GM18511 (cell line): ENCODE measurements at regions not wholly inside any gene's neighbourhood (a gene's known extent, or its start where the extent isn't known, plus 50 kb on each side); places are given as distances from the start of the nearest gene placed in this dataset.
"Not testable (repeated sequence)": the region's sequence is repeated elsewhere in the genome, so short reads cannot be mapped to it uniquely, and the experiment has no call there.

Source experiments
- ATAC-seq: cut with Tn5 transposase; IDR thresholded peaks from one replicate; pipeline ENCODE4 v1.9.1; 2021; ENCODE audit warnings: mild to moderate bottlenecking, moderate library complexity; ENCODE audit not compliant: unreplicated experiment

DNA sequence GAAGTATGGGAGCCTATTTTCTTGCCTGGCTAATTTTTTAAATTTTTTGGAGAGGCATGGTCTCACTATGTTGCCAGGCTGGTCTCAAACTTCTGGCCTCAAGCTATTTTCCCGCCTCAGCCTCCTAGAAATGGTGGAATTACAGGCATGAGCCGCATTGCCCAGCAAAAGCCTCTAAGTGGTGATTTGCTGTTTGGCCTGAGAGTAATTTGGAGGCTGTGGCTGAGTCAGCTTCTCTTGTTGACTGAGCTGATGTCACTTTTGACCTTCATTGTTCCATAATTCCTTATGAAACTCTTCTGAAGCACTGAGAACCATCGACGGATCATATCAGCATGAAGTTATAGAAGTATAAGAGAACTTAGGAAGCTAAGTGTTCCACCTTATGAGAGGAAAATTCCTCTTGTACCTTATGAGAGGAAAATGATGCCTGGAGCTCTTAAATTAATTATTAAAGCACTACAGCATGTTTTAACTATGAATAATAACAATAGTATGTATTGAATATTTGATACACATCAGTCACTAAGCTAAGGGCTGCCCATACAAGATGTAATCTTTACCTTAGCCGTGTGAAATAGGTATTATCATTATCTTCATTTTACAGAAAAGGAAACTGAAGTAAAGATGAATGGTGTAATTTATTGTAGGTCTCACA, 220.8 kb upstream of the MON1B start:
- no peak for ATAC-seq

DNA sequence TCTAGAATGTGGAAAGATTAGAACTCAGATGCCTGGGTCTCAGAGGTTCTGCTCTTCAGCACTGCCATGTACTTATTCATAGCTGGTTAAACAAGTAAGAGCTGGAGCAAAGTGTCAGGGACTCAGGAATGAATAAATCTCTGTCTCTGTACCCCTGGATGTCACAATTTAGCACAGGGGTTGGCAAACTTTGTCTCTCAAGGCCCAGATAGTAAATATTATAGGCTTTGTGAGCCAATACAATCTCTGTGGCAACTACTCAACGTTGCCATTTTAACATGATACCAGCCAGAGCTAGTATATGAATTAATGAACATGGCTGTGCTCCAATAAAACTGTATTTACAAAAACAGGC, 220.3 kb upstream of the MON1B start:
- no peak for ATAC-seq

DNA sequence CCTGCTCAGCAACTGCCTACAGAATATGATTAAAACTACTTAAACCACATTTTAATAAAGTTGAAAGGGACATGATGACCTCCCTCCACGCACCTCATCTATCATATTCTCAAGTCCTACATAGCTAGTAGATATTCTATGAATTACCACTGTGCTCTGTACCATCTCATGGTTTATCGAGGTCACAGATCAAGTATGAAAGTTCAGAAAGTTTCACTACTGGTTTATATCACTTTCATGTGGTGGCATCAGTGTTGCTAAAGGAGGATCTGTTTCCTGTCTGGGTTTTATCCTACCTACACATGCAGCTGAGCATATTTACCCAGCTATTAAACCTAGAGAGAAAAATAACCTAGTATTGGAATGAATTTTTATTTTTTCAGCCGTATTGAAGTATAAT, 214.9 kb upstream of the MON1B start:
- peak; percentile 94 for ATAC-seq

DNA sequence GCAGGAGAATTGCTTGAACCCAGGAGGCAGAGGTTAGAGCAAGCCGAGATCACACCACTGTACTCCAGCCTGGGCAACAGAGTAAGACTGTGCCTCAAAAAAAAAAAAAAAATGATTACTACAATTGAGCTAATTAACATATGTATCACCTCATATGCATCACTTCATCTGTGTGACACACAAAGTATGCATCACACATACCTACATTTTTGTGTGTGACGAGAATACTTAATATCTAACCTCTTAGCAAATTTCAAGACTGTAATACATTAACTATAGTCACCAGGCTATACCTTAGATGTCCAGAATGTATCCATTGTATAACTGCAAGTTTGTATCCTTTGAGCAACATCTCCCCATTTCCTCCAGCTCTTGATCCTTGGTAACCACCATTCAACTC, 214.2 kb upstream of the MON1B start:
- no peak for ATAC-seq

DNA sequence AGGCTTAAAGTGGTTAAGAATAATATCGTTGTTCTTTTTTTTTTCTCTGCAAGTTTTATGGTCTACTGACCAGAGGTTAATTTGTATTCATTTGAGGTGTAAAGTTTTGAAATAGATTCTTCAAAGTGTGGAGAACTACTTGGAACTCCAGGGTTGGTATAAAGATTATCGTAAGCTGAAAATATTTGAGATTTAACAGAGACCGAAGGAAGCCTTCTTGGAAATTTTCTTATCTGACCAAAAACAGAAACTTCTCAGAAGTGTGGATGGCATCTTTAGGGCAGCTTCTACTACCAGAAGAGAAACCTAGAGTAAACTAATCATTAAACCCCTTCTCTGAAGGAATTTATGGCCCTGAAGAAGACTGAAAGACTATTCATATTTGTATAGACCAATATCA, 206.8 kb upstream of the MON1B start:
- ATAC-seq = no peak

DNA sequence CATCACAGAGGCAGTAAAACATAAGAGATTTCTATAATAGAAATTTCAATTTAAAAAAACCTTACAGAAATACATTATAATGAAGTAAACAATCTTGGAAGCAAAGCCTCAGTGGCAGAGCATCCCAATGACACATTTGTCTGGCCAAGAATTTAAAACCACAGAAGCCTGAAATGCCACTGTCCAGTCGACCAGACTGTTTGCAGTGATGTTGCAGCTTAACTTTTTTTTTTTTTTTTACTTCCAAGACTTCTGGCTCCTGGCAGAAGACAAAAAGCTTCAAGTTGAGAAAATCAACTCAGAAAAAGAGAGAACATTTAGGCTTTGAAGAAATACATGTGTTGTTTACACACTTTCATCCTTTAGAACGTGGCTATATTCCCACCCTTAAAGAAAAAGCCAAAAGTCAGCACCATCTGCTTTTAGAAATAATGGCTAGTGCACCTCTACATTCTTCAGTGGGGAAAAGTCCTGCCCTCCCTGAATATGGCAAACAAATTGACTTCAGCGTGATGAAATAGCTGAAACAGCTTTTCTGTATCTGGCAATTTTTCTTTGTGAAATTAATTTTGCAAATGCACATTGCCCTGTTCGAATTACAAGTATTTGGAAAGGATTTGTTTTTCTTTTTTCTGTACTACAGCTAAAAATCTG, 205.5 kb upstream of the MON1B start:
- no peak for ATAC-seq

DNA sequence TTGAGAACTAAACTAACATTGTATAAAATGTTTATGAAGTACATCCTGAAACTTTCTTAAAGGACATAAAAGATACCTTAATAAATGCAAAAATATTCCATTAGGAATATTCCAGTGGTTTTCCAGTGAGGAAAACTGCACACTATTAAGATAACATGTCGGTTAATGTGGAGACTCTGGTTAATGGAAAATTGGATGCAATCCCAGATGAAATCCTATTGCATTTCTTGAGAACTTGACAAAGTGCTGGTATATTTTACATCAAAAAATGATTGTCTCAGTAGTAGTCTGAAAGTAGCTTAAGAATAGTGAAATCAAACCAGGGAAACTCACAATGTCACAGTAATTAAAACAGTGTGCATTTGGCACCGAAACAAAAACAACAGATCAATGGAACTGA, 202.5 kb upstream of the MON1B start:
- ATAC-seq = no peak

DNA sequence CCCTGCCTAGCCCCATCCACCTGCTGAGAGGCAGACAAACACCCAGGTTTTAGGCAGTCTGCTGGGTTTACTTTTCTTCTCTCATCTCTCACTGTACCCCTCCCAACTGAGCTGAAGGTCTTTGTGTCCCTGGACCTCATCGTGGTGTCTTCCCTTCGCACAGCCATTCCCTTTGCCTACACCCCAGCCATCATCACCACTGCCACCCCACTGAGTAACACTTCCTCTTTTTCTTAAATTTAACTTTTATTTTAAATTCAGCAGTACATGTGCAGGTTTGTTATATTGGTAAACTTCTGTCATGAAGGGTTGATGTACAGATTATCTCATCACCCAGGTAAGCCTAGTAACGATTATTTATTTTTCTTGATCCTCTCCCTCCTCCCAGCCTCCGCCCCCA, 188.3 kb upstream of the MON1B start:
- no peak for ATAC-seq

DNA sequence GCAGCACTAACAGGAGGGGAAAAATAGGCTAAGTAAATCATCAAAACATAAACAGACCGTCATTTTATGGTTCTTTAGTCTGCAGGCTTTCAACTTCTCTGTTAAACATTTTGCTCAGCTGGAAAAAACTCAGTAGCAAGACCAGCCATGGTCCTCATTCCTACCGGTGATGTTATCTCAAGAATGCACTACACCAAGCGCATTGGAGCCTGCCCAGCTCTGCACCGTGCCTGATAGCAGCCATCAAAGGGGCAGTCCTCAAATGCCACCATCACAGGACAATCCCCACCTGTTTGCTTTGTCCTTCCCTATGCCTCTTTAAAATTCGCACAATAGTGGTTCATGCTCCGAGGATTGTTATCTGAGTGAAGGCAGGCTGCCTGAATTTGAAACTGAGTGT, 181.5 kb upstream of the MON1B start:
- no peak for ATAC-seq

DNA sequence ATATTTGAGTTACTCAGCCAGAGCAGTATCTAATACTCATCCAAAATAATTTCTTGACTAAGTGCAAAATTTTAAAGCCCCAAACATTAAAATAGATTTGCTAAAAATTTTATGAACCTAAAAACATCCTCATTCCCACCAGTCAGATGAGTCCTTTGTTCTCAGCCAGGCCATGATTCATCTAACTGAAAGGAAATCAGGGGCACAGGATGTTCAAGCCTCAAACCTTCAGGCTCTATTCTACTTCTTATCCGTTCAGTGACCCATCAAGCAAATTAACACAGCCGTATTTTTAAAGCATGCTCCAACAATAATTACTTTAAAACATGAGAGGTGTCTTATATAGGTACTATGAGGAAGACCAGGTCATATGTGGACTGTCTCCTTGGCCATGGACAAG, 176.5 kb upstream of the MON1B start:
- ATAC-seq = no peak

DNA sequence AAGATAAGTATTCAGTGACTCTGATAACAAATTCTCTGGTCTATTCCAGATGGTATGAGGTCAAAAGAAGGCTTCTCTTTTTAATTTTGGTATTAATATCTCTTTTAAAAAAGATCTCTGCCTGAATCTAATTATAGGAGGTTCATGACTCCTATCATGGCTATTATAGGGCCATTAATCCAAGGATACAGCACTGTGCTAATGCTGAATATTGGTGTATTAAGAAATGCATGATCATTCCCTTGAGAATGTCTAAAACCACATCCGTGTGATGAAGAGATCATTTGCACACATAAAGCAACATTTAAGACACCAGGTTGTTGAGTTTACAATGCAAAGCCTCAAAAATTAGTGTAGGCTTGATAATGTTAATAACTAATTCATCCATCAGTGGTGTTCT, 160.4 kb upstream of the MON1B start:
- ATAC-seq = no peak

DNA sequence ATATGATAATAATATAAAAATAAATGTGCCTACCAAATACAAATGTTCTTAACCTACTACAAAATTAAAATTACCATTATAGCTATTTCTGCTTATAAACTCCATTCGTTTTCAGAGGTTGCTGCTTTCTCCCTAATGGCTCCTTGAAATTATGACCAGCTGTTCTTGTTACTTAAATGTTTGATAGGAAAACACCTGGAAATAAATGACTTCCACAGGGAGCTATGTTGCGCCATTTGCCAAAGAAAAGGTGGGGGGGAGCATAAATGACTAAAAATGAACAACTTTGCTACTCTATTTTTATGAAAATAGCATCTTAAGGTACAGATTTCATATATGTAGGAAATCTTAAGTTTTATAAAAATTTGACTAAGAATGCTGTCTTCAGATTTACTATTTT, 157.5 kb upstream of the MON1B start:
- ATAC-seq = no peak

DNA sequence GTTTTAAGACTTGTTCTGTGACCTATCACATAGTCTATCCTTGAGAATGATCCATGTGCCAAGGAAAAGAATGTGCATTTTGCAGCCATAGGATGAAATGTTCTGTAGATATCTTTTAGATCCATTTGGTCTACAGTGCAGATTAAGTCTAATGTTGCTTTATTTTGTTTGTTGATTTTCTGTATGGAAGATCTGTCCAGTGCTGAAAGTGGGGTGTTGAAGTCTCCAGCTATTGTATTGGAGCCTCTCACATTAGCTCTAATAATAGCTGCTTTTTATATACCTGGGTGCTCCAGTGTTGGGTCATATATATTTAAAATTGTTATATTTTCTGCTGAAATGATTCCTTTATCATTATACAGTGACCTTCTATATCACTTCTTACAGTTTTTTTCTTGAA, 155.6 kb upstream of the MON1B start:
- no peak for ATAC-seq

DNA sequence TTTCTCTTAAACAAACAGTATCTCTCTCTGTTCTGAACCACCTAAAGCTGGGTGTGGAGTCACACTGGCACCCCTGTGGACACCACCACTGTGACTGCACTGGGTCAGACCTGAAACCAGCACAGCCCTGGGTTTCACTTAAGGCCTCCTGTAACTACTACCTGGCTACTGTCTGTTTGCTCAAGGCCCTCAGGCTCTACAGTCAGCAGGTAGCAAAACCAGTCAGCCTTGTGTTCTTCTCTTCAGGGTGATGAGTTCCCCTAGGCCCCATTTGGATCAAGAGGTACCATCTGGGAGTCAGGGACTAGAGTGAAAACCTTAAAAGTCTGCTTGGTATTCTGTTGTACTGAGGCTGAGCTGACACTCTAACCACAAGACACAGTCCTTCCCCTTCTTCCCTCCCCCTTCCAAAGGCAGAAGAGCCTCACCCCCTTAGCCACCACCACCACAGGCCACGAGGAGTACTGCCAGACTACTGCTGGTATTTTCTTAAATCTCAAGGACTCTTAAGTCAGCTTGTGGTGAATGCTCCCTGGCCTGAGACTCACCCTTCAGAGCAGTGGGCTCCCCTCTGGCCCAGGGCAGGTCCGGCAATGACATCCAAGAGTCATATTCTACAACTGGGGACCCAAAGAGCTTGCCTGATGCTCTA, 153.2 kb upstream of the MON1B start:
- ATAC-seq = no peak

DNA sequence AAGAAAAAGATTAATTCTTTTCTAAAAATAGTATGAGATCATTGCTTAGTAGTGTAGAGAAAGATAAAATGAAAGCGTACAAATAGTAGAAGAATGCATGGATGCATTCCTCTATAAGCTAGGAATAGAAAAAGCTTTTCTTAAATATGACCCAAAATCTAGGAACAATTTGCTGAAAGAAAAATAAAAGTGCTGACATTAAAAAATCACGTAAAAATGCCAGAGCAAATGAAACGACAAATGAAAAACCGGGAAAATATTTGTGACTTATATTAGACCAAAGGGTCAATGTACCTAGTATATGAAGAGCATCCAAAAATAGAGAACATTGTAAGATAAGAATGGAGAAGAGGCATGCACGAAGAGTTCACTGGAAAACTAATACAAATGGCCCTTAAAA, 149.5 kb upstream of the MON1B start:
- no peak for ATAC-seq

DNA sequence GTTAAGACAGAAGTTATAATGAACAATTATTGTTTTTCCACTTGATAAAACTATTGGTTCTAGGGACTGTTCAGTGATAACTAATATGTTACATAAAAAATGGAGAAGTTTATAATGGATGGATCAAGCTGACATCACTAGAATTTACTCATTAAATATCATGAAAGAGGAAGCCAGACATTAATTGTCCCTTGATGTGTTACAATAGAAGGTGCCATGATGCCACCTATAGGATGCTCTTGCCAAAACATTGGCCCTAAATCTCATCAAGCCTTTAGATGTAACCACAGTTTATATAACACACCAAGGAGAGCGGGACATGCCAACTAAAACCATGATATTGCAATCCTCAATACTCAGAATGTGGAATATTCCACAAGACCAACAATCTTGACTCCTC, 147.9 kb upstream of the MON1B start:
- no peak for ATAC-seq

DNA sequence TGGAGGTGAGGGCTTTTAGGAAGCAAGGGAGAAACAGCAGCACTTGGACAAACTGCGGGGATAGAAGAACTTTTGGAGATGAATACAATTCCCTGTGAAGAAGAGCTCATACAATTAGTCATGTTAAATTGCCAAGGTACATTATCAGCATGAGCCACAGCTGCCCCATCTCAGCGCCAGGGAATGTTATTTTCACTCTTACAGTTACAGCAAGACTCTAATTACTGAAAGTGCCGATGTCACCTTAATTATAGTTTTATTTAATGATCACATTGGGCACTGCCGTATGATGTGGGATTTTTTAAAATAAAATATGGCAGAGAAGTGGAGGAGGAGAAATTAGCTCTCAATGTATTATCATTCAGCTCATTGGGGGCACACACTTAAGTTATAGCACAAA, 144.8 kb upstream of the MON1B start:
- no peak for ATAC-seq

DNA sequence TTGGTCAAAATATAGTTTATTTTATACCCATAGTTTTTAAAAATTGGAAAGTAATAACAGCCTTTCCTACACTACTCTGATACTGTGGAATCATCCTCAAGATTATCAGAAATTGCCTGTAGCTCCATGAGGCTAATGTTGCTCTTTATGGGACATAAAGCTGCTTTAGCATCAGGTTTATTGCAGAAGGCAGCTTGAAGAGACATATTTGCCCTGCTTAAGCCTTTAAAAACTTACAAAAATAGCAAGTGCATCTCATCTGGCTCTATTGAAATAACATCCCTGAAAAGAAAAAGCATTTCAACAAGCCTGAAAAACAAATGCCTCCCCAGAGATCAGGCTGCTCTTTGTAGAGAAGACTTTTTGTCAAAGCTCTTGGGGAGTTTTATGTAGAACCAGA, 142.9 kb upstream of the MON1B start:
- ATAC-seq = no peak

DNA sequence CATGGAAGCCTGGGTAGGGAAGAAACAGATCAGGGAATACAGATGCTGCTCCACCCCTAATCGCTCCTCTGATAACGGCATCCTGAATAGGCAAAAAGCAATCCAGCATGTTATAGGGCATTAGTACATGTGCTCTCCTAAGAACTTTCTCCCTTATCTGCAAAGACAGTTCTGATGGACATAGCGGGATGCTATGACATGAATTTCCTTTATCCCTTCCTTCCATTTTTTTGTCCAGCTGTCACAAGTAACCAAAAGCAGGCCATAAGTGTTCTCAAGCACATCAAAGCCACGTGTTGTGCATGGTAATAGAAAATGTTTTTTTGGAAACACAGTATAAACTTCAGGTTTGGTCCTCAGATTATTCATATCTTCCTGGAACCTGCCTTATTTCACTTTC, 141.4 kb upstream of the MON1B start:
- ATAC-seq = no peak

DNA sequence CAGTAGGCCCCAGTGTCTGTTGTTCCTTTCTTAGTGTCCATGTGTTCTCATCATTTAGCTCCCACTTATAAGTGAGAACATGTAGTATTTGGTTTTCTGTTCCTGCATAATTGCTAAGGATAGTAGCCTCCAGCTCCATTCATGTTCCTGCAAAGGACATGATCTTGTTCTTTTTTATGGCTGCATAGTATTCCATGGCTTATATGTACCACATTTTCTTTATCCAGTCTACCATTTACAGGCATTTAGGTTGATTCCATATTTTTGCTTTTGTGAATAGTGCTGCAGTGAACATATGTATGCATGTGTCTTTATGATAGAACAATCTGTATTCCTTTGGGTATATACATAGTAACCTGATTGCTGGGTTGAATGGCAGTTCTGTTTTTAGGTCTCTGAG, 134.4 kb upstream of the MON1B start:
- not testable (repeated sequence) for ATAC-seq

DNA sequence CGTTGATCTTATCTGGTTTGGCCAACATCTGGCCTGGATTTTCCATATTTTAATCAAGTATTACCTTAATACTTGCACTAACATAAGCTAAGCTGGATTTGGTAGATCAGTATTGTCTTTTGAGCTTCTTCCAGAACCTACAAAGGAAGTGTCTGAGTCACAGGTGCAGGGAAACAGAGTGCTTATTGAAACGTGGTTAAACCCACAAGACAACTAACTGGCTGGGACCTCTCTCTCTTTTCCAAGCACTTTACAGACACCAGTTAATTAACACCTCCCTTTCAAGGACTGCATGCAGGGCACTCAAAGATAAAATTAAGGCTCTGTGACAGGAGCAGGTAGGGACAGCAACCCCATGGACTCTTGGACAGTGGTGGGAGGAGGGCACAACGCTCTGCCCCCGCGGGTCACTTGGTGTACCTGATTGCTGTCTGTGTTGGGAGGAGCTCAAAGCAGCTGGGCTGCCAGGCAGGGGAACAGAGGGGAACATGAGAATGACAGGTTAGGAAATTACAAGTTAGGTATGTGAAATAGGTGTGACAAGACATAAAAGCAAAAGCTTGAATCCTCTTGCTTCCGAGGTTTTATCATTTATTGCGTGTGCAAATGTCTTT, 133.7 kb upstream of the MON1B start:
- no peak for ATAC-seq

DNA sequence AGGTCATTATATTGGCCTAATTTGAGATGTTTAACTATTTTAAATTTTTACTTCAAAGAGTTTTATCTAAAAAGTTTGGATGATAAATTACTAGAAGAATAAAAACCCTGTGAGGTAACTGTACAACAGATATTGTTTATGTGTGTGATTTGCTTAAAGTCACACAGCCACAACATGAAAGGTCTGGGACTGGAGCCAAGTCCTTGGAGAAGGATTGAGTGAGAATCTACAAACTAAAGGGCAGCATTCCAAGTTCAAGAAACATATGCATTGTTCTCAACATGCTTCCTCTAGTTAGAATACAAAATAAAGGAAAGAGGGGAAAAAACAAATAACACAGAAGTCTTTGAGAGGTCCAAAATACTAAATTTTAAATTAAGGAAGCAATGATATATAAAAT, 131.5 kb upstream of the MON1B start:
- ATAC-seq = no peak
